ENCODE measurements at regions not wholly inside any gene's neighbourhood (a gene's known extent, or its start where the extent isn't known, plus 50 kb on each side); places are given as distances from the start of the nearest gene placed in this dataset.
"Not testable (repeated sequence)": the region's sequence is repeated elsewhere in the genome, so short reads cannot be mapped to it uniquely, and the experiment has no call there.

- not testable (repeated sequence) for DNase-seq (ENCODE audit: low read depth)
These were observed 81.5 kb downstream of the TRIM69 start for GRCh38 chr15:44817797-44818196.

GRCh38 chr15:44819331-44819987, 83.1 kb downstream of the TRIM69 start:
- not testable (repeated sequence) for DNase-seq (ENCODE audit: low read depth)

- DNase-seq (ENCODE audit: low read depth): not testable (repeated sequence)
These were observed 84.2 kb downstream of the TRIM69 start for GRCh38 chr15:44820535-44820934.

GRCh38 chr15:44820967-44821366, 84.6 kb downstream of the TRIM69 start:
- DNase-seq (ENCODE audit: low read depth): not testable (repeated sequence)

GRCh38 chr15:44824277-44825145, 88.2 kb downstream of the TRIM69 start:
- DNase-seq (ENCODE audit: low read depth): not testable (repeated sequence)

- DNase-seq (ENCODE audit: low read depth): not testable (repeated sequence)
These were observed 90.3 kb downstream of the TRIM69 start for GRCh38 chr15:44826583-44826982.

- not testable (repeated sequence) for DNase-seq (ENCODE audit: low read depth)
These were observed 92.0 kb downstream of the TRIM69 start for GRCh38 chr15:44828229-44828914.

GRCh38 chr15:44829150-44829549, 92.8 kb downstream of the TRIM69 start:
- DNase-seq (ENCODE audit: low read depth): not testable (repeated sequence)

GRCh38 chr15:44830692-44831408, 94.5 kb downstream of the TRIM69 start:
- not testable (repeated sequence) for DNase-seq (ENCODE audit: low read depth)

GRCh38 chr15:44831409-44831741, 95.0 kb downstream of the TRIM69 start:
- DNase-seq (ENCODE audit: low read depth): not testable (repeated sequence)

GRCh38 chr15:44832133-44832532, 95.8 kb downstream of the TRIM69 start:
- DNase-seq (ENCODE audit: low read depth): not testable (repeated sequence)

GRCh38 chr15:44833081-44833480, 96.8 kb downstream of the TRIM69 start:
- not testable (repeated sequence) for DNase-seq (ENCODE audit: low read depth)

- not testable (repeated sequence) for DNase-seq (ENCODE audit: low read depth)
These were observed 97.4 kb downstream of the TRIM69 start for GRCh38 chr15:44833761-44834160.

- DNase-seq (ENCODE audit: low read depth): not testable (repeated sequence)
These were observed 98.8 kb downstream of the TRIM69 start for GRCh38 chr15:44835082-44835481.

- DNase-seq (ENCODE audit: low read depth): no peak
These were observed 99.8 kb downstream of the TRIM69 start for GRCh38 chr15:44836094-44836493.

GRCh38 chr15:44838929-44839328, 102.6 kb downstream of the TRIM69 start:
- not testable (repeated sequence) for DNase-seq (ENCODE audit: low read depth)

GRCh38 chr15:44841762-44842161, 105.4 kb downstream of the TRIM69 start:
- not testable (repeated sequence) for DNase-seq (ENCODE audit: low read depth)

- not testable (repeated sequence) for DNase-seq (ENCODE audit: low read depth)
These were observed 106.6 kb downstream of the TRIM69 start for GRCh38 chr15:44842883-44843282.

- DNase-seq (ENCODE audit: low read depth): not testable (repeated sequence)
These were observed 108.6 kb downstream of the TRIM69 start for GRCh38 chr15:44844936-44845335.

GRCh38 chr15:44846156-44846555, 109.8 kb downstream of the TRIM69 start:
- not testable (repeated sequence) for DNase-seq (ENCODE audit: low read depth)

GRCh38 chr15:44847555-44847954, 108.9 kb upstream of the TERB2 start:
- not testable (repeated sequence) for DNase-seq (ENCODE audit: low read depth)

GRCh38 chr15:44848859-44849258, 107.6 kb upstream of the TERB2 start:
- not testable (repeated sequence) for DNase-seq (ENCODE audit: low read depth)
